PC-3 (cell line): ENCODE measurements at regions not wholly inside any gene's neighbourhood (a gene's known extent, or its start where the extent isn't known, plus 50 kb on each side); places are given as distances from the start of the nearest gene placed in this dataset.

Experiments used
- ATAC-seq: fragments of 200-7000 bp; cut with Tn5 transposase; 2 replicates; pipeline ENCODE4 v1.9.1; 2020; ENCODE audit warnings: mild to moderate bottlenecking, moderate library complexity
- BruUV-seq: library from RNA; stranded (reverse); fragments of 400-500 nt; replicated peaks from 2 replicates; lab custom pipeline; 2021; lab: Mats Ljungman, UMichigan
- CTCF ChIA-PET: fragments of 300-600 bp; sonication (Branson Sonifier 250); formaldehyde crosslinking; loops from one replicate; lab custom pipeline; 2022; ENCODE audit warnings: antibody characterized with exemption; lab: Charles Lee
- POLR2A ChIA-PET: fragments of 300-600 bp; sonication (Branson Sonifier 250); formaldehyde crosslinking; loops from one replicate; lab custom pipeline; 2022; ENCODE audit warnings: antibody characterized with exemption; ENCODE audit not compliant: unreplicated experiment; lab: Charles Lee
- DNase-seq: peaks from one replicate; pipeline ENCODE4 v3.0.0-alpha.2; 2015
- H2AFZ ChIP-seq: fragments of 300-600 bp; sonication (generic); 2 replicates; pipeline ENCODE4 v1.6.0; 2016; ENCODE audit warnings: antibody characterized with exemption, low read length
- H3F3A ChIP-seq: fragments of 300-600 bp; sonication (generic); one replicate; pipeline ENCODE4 v1.6.0; 2017; ENCODE audit warnings: antibody characterized with exemption, low read length, control low read depth, mild to moderate bottlenecking; ENCODE audit not compliant: unreplicated experiment
- H3K27ac ChIP-seq: fragments of 300-600 bp; sonication (generic); 2 replicates; pipeline ENCODE4 v1.5.1; 2016; ENCODE audit warnings: mild to moderate bottlenecking, low read length
- H3K27me3 ChIP-seq: fragments of 300-600 bp; sonication (generic); 2 replicates; pipeline ENCODE4 v1.6.1; 2016; ENCODE audit warnings: low read length, mixed read lengths
- H3K36me3 ChIP-seq: fragments of 300-600 bp; sonication (generic); 2 replicates; pipeline ENCODE4 v1.6.1; 2016; ENCODE audit warnings: low read depth, mixed run types, low read length, mixed read lengths
- H3K4me1 ChIP-seq: fragments of 300-600 bp; sonication (generic); 2 replicates; pipeline ENCODE4 v1.5.1; 2016; ENCODE audit warnings: low read length; ENCODE audit not compliant: insufficient read depth
- H3K4me2 ChIP-seq: fragments of 300-600 bp; sonication (generic); 2 replicates; pipeline ENCODE4 v1.6.0; 2016; ENCODE audit warnings: low read length
- H3K4me3 ChIP-seq: fragments of 300-600 bp; sonication (generic); 2 replicates; pipeline ENCODE4 v1.5.1; 2016; ENCODE audit warnings: mild to moderate bottlenecking, low read length, mixed read lengths
- H3K79me2 ChIP-seq: fragments of 300-600 bp; sonication (generic); 2 replicates; pipeline ENCODE4 v1.6.1; 2017; ENCODE audit warnings: low read length, mixed read lengths
- H3K9ac ChIP-seq: fragments of 300-600 bp; sonication (generic); 2 replicates; pipeline ENCODE4 v1.6.0; 2016; ENCODE audit warnings: mild to moderate bottlenecking, low read length
- H3K9me2 ChIP-seq: fragments of 300-600 bp; sonication (generic); replicated peaks from 2 replicates; pipeline ENCODE4 v1.6.1; 2016; ENCODE audit warnings: mixed run types, low read length, mixed read lengths
- H3K9me3 ChIP-seq: fragments of 300-600 bp; sonication (generic); 2 replicates; pipeline ENCODE4 v1.6.1; 2016; ENCODE audit warnings: low read length, mixed read lengths
- H4K20me1 ChIP-seq: fragments of 300-600 bp; sonication (generic); 2 replicates; pipeline ENCODE4 v1.6.1; 2016; ENCODE audit warnings: low read length, mixed read lengths
- EZH2 ChIP-seq: fragments of 300-600 bp; sonication (generic); IDR thresholded peaks from one replicate; pipeline ENCODE4 v1.6.1; 2017; ENCODE audit warnings: antibody characterized with exemption, mild to moderate bottlenecking, low read length; ENCODE audit not compliant: unreplicated experiment
- EZH2phosphoT487 ChIP-seq: fragments of 300-600 bp; sonication (generic); IDR thresholded peaks from 2 replicates; pipeline ENCODE4 v1.6.1; 2018; ENCODE audit warnings: mild to moderate bottlenecking, antibody characterized with exemption, low read length, borderline replicate concordance
- intact Hi-C: fragments of 100-400 bp; cut with micrococcal nuclease; formaldehyde crosslinking; loops from 2 replicates; pipeline ENCODE4 v1.9.0; 2023
- TF ChIP-seq, protein P1 (sequence below): fragments of 300-600 bp; sonication (generic); conservative IDR thresholded peaks from 2 replicates; pipeline ENCODE4 v1.5.1; 2017; ENCODE audit warnings: antibody characterized with exemption, low read depth, mild to moderate bottlenecking, low read length

DNA sequence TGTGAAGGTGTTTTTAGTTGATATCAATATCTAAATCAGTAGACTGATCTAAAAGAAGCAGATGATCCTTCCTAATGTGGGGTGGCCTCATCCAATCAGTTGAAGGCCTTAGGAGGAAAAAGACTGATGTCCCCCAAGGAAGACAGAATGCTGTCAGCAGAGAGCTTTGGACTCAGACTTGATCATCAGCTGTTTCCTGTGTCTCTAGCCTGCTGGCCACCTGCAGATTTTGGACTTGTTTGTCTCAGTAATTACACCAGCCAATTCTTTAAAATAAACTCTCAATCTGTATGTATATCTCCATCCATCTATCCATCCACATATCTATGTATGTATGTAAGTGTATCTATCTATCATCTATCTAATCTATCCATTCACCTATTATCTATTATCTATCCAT is 301.3 kb downstream of the LPIN1 start:
- Histone ChIP-seq H3K36me3 (no peaks in the 10 kb centered on the region), H3K9ac (no peak overlapping the region), H3K9me3 (no peaks in the 10 kb centered on the region), H3K9me2 (no peaks in the 10 kb centered on the region), H3K4me2 (no peak overlapping the region), H3K79me2 (no peaks in the 10 kb centered on the region), H3K27ac (no peak overlapping the region), H2AFZ (no peak overlapping the region), H3K27me3 (no peaks in the 10 kb centered on the region), H4K20me1 (no peaks in the 10 kb centered on the region), H3F3A (no peaks in the 10 kb centered on the region), H3K4me1 (peaks cover 42% of the 10 kb centered on the region), H3K4me3 (no peak overlapping the region)
- TF ChIP-seq EZH2phosphoT487 (no peak), EZH2 (no peak)
- TF ChIP-seq, protein P1, sequence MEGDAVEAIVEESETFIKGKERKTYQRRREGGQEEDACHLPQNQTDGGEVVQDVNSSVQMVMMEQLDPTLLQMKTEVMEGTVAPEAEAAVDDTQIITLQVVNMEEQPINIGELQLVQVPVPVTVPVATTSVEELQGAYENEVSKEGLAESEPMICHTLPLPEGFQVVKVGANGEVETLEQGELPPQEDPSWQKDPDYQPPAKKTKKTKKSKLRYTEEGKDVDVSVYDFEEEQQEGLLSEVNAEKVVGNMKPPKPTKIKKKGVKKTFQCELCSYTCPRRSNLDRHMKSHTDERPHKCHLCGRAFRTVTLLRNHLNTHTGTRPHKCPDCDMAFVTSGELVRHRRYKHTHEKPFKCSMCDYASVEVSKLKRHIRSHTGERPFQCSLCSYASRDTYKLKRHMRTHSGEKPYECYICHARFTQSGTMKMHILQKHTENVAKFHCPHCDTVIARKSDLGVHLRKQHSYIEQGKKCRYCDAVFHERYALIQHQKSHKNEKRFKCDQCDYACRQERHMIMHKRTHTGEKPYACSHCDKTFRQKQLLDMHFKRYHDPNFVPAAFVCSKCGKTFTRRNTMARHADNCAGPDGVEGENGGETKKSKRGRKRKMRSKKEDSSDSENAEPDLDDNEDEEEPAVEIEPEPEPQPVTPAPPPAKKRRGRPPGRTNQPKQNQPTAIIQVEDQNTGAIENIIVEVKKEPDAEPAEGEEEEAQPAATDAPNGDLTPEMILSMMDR: no peak
- DNase-seq (no peak), ATAC-seq (no peak)
- CTCF ChIA-PET: no interaction called here
- POLR2A ChIA-PET: no interaction called here
- intact Hi-C loops: no loop called here
- BruUV-seq: no TSS peak

DNA sequence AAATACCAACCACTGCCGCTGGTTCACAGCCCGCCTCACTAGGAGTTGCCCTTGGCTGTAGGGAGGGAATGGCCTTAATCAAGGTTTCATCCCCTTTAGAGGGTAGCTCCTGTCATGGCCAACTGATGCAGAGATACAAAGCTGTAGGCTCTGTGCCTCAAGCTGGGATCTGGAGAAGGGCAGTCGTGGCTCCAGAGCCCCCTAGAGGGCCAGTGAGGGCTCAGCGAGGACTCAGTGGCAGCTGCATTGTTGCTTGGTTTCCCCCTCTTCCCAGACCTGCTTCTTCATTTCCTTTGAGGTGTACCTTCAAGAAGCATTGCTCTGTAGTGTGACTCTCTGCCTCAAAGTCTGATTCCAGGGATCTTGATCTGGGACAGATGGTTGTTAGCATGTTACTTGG is 302.1 kb downstream of the LPIN1 start:
- no TSS peak for BruUV-seq
- Histone ChIP-seq H3K27ac (no peak overlapping the region), H3K4me1 (peaks cover 42% of the 10 kb centered on the region), H4K20me1 (no peaks in the 10 kb centered on the region), H2AFZ (no peak overlapping the region), H3K4me3 (no peak overlapping the region), H3K9me3 (no peaks in the 10 kb centered on the region), H3K9ac (no peak overlapping the region), H3K36me3 (no peaks in the 10 kb centered on the region), H3K79me2 (no peaks in the 10 kb centered on the region), H3K4me2 (no peak overlapping the region), H3F3A (no peaks in the 10 kb centered on the region), H3K9me2 (no peaks in the 10 kb centered on the region), H3K27me3 (no peaks in the 10 kb centered on the region)
- ChIA-PET CTCF (no interaction called here), POLR2A (interaction anchor here (0.6 kb wide), 1 partner anchor 449 kb away, joined by 10 read pairs; no protein-coding TSS in a partner anchor)
- TF ChIP-seq EZH2: no peak
- TF ChIP-seq EZH2phosphoT487: no peak
- TF ChIP-seq, protein P1: peak; percentile 34
- ATAC-seq (no peak), DNase-seq (no peak)
- intact Hi-C loops: no loop called here

DNA sequence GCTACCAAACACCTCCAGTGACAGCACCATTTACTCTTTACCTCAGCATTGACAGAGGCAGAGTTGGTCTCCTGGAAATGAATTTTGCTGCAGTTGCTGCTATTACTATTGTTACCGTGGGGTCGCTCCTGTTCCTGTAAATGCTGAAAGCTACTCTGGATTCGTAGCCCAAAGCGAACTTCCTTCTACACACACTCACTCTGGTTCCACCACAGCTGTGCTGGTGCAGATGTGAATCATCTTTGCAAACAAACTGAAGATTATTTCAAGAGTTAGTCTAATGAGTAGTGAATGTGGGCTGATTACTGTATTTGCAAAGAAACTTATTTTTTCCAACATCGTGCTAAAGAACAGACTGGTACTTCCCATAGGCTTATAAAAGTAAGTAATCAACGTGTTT is 304.0 kb downstream of the LPIN1 start:
- Histone ChIP-seq H3K27me3 (no peaks in the 10 kb centered on the region), H3K27ac (peak overlapping the region; percentile 78), H3K9me3 (no peaks in the 10 kb centered on the region), H2AFZ (no peak overlapping the region), H3K9me2 (no peaks in the 10 kb centered on the region), H3K4me2 (peak overlapping the region; percentile 38), H3K4me1 (peaks cover 42% of the 10 kb centered on the region), H4K20me1 (no peaks in the 10 kb centered on the region), H3F3A (no peaks in the 10 kb centered on the region), H3K36me3 (no peaks in the 10 kb centered on the region), H3K79me2 (no peaks in the 10 kb centered on the region), H3K9ac (no peak overlapping the region), H3K4me3 (no peak overlapping the region)
- ChIA-PET CTCF (interaction anchor here (0.6 to 1.0 kb wide), 2 partner anchors 38 to 39 kb away, joined by 3 to 6 read pairs; no protein-coding TSS in a partner anchor), POLR2A (interaction anchor here (0.6 to 0.7 kb wide), 2 partner anchors 237 to 956 kb away, joined by 3 read pairs; no protein-coding TSS in a partner anchor)
- ATAC-seq (peak; percentile 83), DNase-seq (peak; percentile 90)
- intact Hi-C loops: loop anchor here (1.0 to 10.0 kb wide), 11 partner anchors 105 to 957 kb away; no protein-coding TSS in a partner anchor
- TF ChIP-seq EZH2: no peak
- TF ChIP-seq, protein P1: peak; percentile 76
- TF ChIP-seq EZH2phosphoT487: no peak
- BruUV-seq: no TSS peak
